HEK293 (cell line): ENCODE measurements at regions not wholly inside any gene's neighbourhood (a gene's known extent, or its start where the extent isn't known, plus 50 kb on each side); places are given as distances from the start of the nearest gene placed in this dataset.
A peak's percentile ranks its signal among the peaks of the same experiment; 100 is the strongest.

Source experiments
- KLF7 ChIP-seq: fragments of 450-650 bp; formaldehyde crosslinking; IDR thresholded peaks from 2 replicates; pipeline ENCODE4 v1.5.1; 2016; ENCODE audit warnings: missing biosample characterization, missing genetic modification characterization, borderline replicate concordance
- SCRT2 ChIP-seq: fragments of 450-650 bp; formaldehyde crosslinking; IDR thresholded peaks from 2 replicates; pipeline ENCODE4 v1.5.1; 2016; ENCODE audit warnings: missing biosample characterization, missing genetic modification characterization
- WT1 ChIP-seq: fragments of 450-650 bp; formaldehyde crosslinking; IDR thresholded peaks from 2 replicates; pipeline ENCODE4 v1.5.1; 2016; ENCODE audit warnings: missing biosample characterization, missing genetic modification characterization
- ZBTB21 ChIP-seq: fragments of 450-650 bp; formaldehyde crosslinking; IDR thresholded peaks from 2 replicates; pipeline ENCODE4 v1.5.1; 2017; ENCODE audit warnings: missing biosample characterization, missing genetic modification characterization
- ZNF16 ChIP-seq: fragments of 450-650 bp; formaldehyde crosslinking; IDR thresholded peaks from 2 replicates; pipeline ENCODE4 v1.5.1; 2016; ENCODE audit warnings: low read depth, missing biosample characterization, missing genetic modification characterization
- ZNF169 ChIP-seq: fragments of 450-650 bp; formaldehyde crosslinking; IDR thresholded peaks from 2 replicates; pipeline ENCODE4 v1.5.1; 2016; ENCODE audit warnings: missing biosample characterization, missing genetic modification characterization
- ZNF19 ChIP-seq: fragments of 450-650 bp; formaldehyde crosslinking; IDR thresholded peaks from 2 replicates; pipeline ENCODE4; 2016; ENCODE audit warnings: missing biosample characterization, missing genetic modification characterization, low read depth
- ZNF202 ChIP-seq: fragments of 450-650 bp; formaldehyde crosslinking; IDR thresholded peaks from 2 replicates; pipeline ENCODE4 v1.5.1; 2016; ENCODE audit warnings: missing biosample characterization, missing genetic modification characterization, borderline replicate concordance
- ZNF221 ChIP-seq: fragments of 450-650 bp; formaldehyde crosslinking; IDR thresholded peaks from 2 replicates; pipeline ENCODE4 v1.5.1; 2017; ENCODE audit warnings: missing biosample characterization, missing genetic modification characterization, borderline replicate concordance
- ZNF248 ChIP-seq: fragments of 450-650 bp; formaldehyde crosslinking; IDR thresholded peaks from 2 replicates; pipeline ENCODE4 v1.5.1; 2017; ENCODE audit warnings: missing biosample characterization, missing genetic modification characterization
- ZNF311 ChIP-seq: fragments of 450-650 bp; formaldehyde crosslinking; IDR thresholded peaks from 2 replicates; pipeline ENCODE4 v1.5.1; 2017; ENCODE audit warnings: missing biosample characterization, missing genetic modification characterization, borderline replicate concordance
- ZNF544 ChIP-seq: fragments of 450-650 bp; formaldehyde crosslinking; IDR thresholded peaks from 2 replicates; pipeline ENCODE4 v1.5.0; 2017; ENCODE audit warnings: missing biosample characterization, missing genetic modification characterization
- ZNF558 ChIP-seq: fragments of 450-650 bp; formaldehyde crosslinking; IDR thresholded peaks from 2 replicates; pipeline ENCODE4 v1.5.1; 2016; ENCODE audit warnings: missing biosample characterization, missing genetic modification characterization
- ZNF571 ChIP-seq: fragments of 450-650 bp; formaldehyde crosslinking; IDR thresholded peaks from 2 replicates; pipeline ENCODE4 v1.5.0; 2017; ENCODE audit warnings: missing biosample characterization, missing genetic modification characterization
- ZNF596 ChIP-seq: fragments of 450-650 bp; IDR thresholded peaks from 2 replicates; pipeline ENCODE4 v1.5.0; 2018; ENCODE audit warnings: missing biosample characterization, mild to moderate bottlenecking, missing genetic modification characterization, moderate library complexity
- ZNF621 ChIP-seq: fragments of 450-650 bp; formaldehyde crosslinking; IDR thresholded peaks from 2 replicates; pipeline ENCODE4 v1.5.1; 2017; ENCODE audit warnings: missing biosample characterization, missing genetic modification characterization
- ZNF658 ChIP-seq: fragments of 450-650 bp; formaldehyde crosslinking; IDR thresholded peaks from 2 replicates; pipeline ENCODE4; 2016; ENCODE audit warnings: missing biosample characterization, missing genetic modification characterization
- ZNF664 ChIP-seq: fragments of 450-650 bp; formaldehyde crosslinking; IDR thresholded peaks from 2 replicates; pipeline ENCODE4 v1.5.1; 2016; ENCODE audit warnings: missing biosample characterization, missing genetic modification characterization
- ZNF670 ChIP-seq: fragments of 450-650 bp; formaldehyde crosslinking; IDR thresholded peaks from 2 replicates; pipeline ENCODE4 v1.5.1; 2016; ENCODE audit warnings: missing biosample characterization, missing genetic modification characterization, low read depth
- ZNF776 ChIP-seq: fragments of 450-650 bp; formaldehyde crosslinking; IDR thresholded peaks from 2 replicates; pipeline ENCODE4 v1.5.0; 2017; ENCODE audit warnings: missing biosample characterization, missing genetic modification characterization, borderline replicate concordance
- ZNF792 ChIP-seq: fragments of 450-650 bp; formaldehyde crosslinking; IDR thresholded peaks from 2 replicates; pipeline ENCODE4 v1.5.1; 2016; ENCODE audit warnings: missing biosample characterization, missing genetic modification characterization
- TF ChIP-seq, protein P1 (sequence below): fragments of 450-650 bp; formaldehyde crosslinking; IDR thresholded peaks from 2 replicates; pipeline ENCODE4 v1.5.1; 2017; ENCODE audit warnings: missing biosample characterization, mild to moderate bottlenecking, missing genetic modification characterization, moderate library complexity
- TF ChIP-seq, protein P2 (sequence below): fragments of 450-650 bp; formaldehyde crosslinking; IDR thresholded peaks from 2 replicates; pipeline ENCODE4 v1.5.1; 2016; ENCODE audit warnings: missing biosample characterization, missing genetic modification characterization
- TF ChIP-seq, protein P3 (sequence below): fragments of 450-650 bp; formaldehyde crosslinking; IDR thresholded peaks from 2 replicates; pipeline ENCODE4 v1.5.1; 2016; ENCODE audit warnings: missing biosample characterization, missing genetic modification characterization
- TF ChIP-seq, protein P4 (sequence below): fragments of 450-650 bp; formaldehyde crosslinking; IDR thresholded peaks from 2 replicates; pipeline ENCODE4 v1.5.1; 2016; ENCODE audit warnings: missing biosample characterization, missing genetic modification characterization
- TF ChIP-seq, protein P5 (sequence below): fragments of 450-650 bp; formaldehyde crosslinking; IDR thresholded peaks from 2 replicates; pipeline ENCODE4 v1.5.1; 2016; ENCODE audit warnings: missing biosample characterization, missing genetic modification characterization
- TF ChIP-seq, protein P6 (sequence below): fragments of 450-650 bp; formaldehyde crosslinking; IDR thresholded peaks from 2 replicates; pipeline ENCODE4 v1.5.1; 2017; ENCODE audit warnings: missing biosample characterization, missing genetic modification characterization

DNA sequence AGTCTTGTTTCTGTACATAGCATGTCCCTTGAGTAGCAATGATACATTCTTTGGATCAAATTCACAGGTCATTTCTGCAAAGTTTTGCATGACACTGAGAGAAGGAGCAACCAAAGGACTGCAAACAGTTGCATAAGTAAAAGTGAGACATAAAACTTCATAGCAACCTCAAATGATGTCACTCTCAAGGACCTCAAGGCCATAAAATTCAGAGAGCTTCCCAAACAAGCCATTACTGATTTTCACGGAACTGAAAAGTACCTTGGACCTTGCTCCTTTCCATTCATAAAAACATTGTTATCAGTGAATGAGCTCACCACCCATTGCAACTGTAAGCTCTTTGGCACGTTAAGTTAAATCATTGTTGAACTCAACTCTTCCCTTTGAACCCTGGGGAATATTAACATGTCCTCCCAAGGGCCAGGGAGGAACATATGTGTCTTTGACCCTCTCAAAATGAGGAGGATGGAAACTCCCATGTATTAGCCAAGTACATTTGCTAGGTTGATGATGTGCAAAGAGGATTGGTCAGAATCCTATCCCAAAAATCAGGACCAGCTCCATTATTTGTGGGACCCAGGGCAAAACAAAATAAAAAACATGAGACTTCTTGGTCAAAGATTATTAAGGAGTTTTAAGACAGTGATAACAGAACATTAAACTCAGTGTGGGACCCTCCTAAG, 275.0 kb upstream of the DYNLRB2 start (continued):
- TF ChIP-seq ZNF248 = no peak
- TF ChIP-seq ZNF544 = no peak
- no peak for TF ChIP-seq ZNF776 (tag by site-specific recombination)
- no peak for TF ChIP-seq ZNF169 (tag by site-specific recombination)
- TF ChIP-seq ZNF792 = peak; percentile 82; the same call in 1 of the 2 replicates
- TF ChIP-seq ZNF670 (tag by site-specific recombination) = no peak
- TF ChIP-seq KLF7 (tag by site-specific recombination) = 0 out of 2 replicates have a peak, but pooled peaks have one; percentile 22
- TF ChIP-seq ZNF311 = no peak
- TF ChIP-seq ZNF664 (tag by site-specific recombination) = peak; percentile 92
- peak; percentile 90 for TF ChIP-seq ZBTB21 (tag by site-specific recombination)
- no peak for TF ChIP-seq ZNF16 (tag by site-specific recombination)
- no peak for TF ChIP-seq ZNF621 (tag by site-specific recombination)
- no peak for TF ChIP-seq ZNF596
- TF ChIP-seq, protein P1, sequence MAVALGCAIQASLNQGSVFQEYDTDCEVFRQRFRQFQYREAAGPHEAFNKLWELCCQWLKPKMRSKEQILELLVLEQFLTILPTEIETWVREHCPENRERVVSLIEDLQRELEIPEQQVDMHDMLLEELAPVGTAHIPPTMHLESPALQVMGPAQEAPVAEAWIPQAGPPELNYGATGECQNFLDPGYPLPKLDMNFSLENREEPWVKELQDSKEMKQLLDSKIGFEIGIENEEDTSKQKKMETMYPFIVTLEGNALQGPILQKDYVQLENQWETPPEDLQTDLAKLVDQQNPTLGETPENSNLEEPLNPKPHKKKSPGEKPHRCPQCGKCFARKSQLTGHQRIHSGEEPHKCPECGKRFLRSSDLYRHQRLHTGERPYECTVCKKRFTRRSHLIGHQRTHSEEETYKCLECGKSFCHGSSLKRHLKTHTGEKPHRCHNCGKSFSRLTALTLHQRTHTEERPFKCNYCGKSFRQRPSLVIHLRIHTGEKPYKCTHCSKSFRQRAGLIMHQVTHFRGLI = 0 out of 2 replicates have a peak, but pooled peaks have one; percentile 28
- TF ChIP-seq, protein P2, sequence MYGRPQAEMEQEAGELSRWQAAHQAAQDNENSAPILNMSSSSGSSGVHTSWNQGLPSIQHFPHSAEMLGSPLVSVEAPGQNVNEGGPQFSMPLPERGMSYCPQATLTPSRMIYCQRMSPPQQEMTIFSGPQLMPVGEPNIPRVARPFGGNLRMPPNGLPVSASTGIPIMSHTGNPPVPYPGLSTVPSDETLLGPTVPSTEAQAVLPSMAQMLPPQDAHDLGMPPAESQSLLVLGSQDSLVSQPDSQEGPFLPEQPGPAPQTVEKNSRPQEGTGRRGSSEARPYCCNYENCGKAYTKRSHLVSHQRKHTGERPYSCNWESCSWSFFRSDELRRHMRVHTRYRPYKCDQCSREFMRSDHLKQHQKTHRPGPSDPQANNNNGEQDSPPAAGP (tag by site-specific recombination) = peak; percentile 76; the same call in 1 of the 2 replicates
- no peak for TF ChIP-seq ZNF221 (tag by site-specific recombination)
- TF ChIP-seq ZNF202 = no peak
- TF ChIP-seq, protein P3, sequence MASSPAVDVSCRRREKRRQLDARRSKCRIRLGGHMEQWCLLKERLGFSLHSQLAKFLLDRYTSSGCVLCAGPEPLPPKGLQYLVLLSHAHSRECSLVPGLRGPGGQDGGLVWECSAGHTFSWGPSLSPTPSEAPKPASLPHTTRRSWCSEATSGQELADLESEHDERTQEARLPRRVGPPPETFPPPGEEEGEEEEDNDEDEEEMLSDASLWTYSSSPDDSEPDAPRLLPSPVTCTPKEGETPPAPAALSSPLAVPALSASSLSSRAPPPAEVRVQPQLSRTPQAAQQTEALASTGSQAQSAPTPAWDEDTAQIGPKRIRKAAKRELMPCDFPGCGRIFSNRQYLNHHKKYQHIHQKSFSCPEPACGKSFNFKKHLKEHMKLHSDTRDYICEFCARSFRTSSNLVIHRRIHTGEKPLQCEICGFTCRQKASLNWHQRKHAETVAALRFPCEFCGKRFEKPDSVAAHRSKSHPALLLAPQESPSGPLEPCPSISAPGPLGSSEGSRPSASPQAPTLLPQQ (tag by site-specific recombination) = peak; percentile 84
- TF ChIP-seq, protein P4, sequence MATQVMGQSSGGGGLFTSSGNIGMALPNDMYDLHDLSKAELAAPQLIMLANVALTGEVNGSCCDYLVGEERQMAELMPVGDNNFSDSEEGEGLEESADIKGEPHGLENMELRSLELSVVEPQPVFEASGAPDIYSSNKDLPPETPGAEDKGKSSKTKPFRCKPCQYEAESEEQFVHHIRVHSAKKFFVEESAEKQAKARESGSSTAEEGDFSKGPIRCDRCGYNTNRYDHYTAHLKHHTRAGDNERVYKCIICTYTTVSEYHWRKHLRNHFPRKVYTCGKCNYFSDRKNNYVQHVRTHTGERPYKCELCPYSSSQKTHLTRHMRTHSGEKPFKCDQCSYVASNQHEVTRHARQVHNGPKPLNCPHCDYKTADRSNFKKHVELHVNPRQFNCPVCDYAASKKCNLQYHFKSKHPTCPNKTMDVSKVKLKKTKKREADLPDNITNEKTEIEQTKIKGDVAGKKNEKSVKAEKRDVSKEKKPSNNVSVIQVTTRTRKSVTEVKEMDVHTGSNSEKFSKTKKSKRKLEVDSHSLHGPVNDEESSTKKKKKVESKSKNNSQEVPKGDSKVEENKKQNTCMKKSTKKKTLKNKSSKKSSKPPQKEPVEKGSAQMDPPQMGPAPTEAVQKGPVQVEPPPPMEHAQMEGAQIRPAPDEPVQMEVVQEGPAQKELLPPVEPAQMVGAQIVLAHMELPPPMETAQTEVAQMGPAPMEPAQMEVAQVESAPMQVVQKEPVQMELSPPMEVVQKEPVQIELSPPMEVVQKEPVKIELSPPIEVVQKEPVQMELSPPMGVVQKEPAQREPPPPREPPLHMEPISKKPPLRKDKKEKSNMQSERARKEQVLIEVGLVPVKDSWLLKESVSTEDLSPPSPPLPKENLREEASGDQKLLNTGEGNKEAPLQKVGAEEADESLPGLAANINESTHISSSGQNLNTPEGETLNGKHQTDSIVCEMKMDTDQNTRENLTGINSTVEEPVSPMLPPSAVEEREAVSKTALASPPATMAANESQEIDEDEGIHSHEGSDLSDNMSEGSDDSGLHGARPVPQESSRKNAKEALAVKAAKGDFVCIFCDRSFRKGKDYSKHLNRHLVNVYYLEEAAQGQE (tag by site-specific recombination) = peak; percentile 55; the same call in 1 of the 2 replicates
- TF ChIP-seq ZNF19 (tag by site-specific recombination) = peak; percentile 86; the same call in 1 of the 2 replicates
- TF ChIP-seq ZNF558 (tag by site-specific recombination) = peak; percentile 63; the same call in 1 of the 2 replicates
- TF ChIP-seq, protein P5, sequence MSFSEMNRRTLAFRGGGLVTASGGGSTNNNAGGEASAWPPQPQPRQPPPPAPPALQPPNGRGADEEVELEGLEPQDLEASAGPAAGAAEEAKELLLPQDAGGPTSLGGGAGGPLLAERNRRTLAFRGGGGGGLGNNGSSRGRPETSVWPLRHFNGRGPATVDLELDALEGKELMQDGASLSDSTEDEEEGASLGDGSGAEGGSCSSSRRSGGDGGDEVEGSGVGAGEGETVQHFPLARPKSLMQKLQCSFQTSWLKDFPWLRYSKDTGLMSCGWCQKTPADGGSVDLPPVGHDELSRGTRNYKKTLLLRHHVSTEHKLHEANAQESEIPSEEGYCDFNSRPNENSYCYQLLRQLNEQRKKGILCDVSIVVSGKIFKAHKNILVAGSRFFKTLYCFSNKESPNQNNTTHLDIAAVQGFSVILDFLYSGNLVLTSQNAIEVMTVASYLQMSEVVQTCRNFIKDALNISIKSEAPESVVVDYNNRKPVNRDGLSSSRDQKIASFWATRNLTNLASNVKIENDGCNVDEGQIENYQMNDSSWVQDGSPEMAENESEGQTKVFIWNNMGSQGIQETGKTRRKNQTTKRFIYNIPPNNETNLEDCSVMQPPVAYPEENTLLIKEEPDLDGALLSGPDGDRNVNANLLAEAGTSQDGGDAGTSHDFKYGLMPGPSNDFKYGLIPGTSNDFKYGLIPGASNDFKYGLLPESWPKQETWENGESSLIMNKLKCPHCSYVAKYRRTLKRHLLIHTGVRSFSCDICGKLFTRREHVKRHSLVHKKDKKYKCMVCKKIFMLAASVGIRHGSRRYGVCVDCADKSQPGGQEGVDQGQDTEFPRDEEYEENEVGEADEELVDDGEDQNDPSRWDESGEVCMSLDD = no peak
- TF ChIP-seq, protein P6, sequence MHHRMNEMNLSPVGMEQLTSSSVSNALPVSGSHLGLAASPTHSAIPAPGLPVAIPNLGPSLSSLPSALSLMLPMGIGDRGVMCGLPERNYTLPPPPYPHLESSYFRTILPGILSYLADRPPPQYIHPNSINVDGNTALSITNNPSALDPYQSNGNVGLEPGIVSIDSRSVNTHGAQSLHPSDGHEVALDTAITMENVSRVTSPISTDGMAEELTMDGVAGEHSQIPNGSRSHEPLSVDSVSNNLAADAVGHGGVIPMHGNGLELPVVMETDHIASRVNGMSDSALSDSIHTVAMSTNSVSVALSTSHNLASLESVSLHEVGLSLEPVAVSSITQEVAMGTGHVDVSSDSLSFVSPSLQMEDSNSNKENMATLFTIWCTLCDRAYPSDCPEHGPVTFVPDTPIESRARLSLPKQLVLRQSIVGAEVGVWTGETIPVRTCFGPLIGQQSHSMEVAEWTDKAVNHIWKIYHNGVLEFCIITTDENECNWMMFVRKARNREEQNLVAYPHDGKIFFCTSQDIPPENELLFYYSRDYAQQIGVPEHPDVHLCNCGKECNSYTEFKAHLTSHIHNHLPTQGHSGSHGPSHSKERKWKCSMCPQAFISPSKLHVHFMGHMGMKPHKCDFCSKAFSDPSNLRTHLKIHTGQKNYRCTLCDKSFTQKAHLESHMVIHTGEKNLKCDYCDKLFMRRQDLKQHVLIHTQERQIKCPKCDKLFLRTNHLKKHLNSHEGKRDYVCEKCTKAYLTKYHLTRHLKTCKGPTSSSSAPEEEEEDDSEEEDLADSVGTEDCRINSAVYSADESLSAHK = peak; percentile 86
- TF ChIP-seq ZNF658 = no peak
- no peak for TF ChIP-seq ZNF571 (tag by site-specific recombination)
- TF ChIP-seq SCRT2 = peak; percentile 61
- TF ChIP-seq WT1 (tag by site-specific recombination) = peak; percentile 96
